ENCODE measurements at regions not wholly inside any gene's neighbourhood (a gene's known extent, or its start where the extent isn't known, plus 50 kb on each side); places are given as distances from the start of the nearest gene placed in this dataset.
A peak's percentile ranks its signal among the peaks of the same experiment; 100 is the strongest.

DNA sequence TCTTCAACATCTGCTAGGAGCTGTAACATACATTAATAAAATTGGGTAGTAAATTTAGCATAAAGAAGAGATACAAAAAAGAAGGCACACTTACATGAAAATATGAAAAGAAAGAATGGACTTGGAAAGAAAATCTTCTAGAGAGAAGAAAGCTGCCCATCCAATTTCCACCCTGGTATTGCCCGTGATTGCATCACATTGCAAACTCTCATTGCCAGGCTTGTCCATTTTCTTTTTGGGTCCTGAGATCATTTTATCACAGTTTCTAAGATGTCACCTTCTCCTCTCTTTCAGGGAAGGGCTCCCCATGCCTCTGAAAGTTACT, 321.5 kb downstream of the RND3 start:
- DNase-seq (ENCODE audit: low read depth, low spot score): no peak

DNA sequence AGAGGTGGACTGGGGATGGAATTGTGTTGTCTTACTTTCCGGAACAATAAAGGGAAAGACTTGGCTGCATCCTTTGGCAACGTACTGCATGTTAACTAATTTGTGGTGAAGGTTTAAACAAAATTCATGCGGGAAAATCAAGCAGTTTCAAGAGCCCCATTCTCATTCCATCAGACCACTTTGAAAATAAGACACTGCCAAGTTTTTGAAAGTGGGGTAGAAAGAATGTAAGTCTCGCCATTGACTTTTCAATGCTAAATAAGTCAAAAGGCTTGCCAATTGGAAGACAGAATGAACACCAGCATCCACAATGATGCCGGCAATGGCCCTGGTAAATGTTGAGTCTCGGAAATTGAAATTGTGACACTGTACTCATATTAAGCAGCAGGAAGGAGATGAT, 322.0 kb downstream of the RND3 start:
- DNase-seq (ENCODE audit: low read depth, low spot score): peak; percentile 93

DNA sequence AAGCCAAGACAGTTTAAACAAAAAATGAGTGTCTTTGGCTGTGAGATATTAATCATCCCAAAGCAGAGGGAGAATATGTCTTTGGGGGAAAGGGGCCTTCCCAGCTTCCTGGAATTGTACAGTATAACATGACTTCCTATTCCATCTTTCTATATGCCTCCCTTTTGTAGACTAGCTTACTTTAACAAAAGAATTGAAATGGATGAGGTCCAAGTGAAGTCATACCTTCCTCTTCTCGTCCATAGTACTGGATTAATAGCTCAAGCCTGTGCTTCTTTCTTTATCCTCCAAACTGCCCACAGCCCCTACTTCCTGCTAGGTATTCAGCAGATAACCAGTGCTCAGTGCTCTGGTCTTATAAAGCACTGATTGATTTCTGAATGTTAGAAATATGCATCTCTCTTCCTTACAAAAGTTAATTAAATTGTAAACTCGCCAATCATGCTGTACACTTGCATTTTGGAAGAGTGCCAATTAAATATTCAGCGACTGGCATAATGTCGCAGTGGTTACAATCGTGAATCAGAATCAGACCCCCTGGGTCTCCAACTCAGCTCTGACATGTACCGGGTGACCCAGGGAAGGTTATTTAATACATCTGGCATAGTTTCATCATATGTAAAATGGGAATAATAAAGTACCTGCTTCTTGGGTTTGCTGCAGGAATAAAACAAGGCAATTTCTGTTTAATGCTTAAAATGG, 325.1 kb downstream of the RND3 start:
- no peak for DNase-seq (ENCODE audit: low read depth, low spot score)

DNA sequence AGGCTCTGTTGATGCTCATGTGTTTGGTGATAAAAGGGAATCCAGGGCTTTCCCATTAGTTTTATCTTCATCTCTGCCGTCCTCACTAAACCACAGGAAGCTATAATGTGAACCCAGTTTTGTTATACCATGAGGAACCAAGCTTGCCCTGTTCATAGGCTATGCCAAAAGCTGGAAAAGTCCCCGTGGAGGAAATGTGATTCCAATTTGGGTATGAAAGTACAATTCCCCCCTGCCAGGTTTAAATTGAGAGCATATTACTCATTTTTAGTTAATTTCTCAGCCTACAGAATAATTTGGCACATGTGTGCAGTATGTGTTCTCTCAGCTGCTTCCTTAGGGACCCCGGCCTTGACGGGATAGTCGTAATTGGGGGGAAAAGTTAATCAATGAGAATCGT, 327.4 kb downstream of the RND3 start:
- no peak for DNase-seq (ENCODE audit: low read depth, low spot score)

DNA sequence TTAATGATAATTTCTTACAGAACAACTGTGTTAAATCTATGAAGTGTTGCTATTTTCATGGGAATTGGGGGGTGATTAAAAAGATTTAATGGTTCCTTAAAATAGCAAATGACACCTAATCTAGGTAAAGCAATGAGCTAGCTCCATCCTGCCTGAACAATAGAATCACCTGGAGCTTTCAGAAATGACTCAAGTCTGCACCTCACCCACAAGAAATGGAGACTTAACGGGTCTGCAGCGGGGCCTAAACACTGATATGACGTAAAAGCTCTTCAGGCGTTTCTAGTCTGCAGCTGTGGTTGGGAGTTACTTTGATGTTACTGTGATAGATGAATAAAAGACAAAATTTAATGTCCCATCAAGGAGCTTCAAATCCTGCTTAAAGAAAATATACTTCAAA, 328.2 kb downstream of the RND3 start:
- no peak for DNase-seq (ENCODE audit: low read depth, low spot score)

DNA sequence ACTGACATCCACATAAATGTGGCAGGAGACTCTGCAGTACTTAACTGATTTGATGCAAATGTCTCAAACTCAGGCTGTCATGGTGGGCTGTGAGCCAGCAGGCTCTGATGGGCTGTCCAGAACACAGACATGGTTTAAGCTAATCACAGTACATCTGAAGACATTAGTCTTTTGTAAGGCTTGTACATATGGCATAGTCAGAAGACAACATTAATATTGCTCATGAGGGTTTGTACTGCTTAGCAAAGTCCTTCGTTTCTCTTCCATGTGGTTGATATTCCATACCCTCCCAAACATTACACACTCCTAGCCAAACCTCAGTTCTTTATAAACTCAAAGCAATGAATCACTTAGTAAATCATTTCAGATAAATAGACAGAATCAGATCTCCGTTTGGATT, 330.6 kb downstream of the RND3 start:
- DNase-seq (ENCODE audit: low read depth, low spot score): no peak

DNA sequence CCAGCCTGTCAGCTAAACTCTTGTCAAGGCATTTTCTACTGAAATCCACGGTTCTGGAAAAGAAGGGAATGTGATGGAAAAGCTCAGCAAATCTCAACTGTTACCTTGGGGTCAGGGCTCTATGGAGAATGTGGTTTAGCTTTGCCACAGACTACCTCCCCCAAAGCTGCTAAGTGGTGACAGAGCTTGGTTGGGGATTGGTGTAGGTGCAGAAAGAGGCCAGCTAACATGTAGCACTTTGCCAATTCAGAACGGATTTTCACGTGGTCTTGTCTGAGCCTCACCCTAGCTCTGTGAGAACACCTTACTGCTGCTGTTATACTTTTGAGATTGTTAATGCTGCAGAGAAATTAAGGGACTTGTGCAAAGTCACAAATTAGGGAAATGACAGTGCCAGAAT, 331.1 kb downstream of the RND3 start:
- DNase-seq (ENCODE audit: low read depth, low spot score): peak; percentile 53

DNA sequence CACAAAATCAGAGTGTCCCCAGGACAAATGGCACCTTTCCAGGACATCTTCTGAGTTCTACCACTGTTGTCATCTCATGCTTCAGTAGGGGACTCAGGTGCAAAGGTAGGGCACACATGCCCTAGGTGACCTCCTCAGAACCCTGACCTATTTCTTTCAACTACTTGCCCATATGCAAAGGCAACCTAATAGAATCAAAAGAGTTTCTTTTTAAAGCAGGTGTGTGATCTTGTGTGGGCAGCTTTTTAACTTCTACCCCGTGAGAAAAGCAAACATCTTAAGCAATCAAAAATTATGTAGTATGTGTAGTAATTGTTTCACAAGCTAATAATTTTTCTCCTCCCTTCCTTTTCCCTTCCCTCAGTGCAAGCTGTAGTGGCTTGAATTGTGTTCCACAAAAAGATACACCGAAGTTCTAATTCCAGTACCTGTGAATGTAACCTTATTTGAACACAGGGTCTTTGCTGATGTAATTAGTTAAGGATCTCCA, 333.1 kb downstream of the RND3 start:
- DNase-seq (ENCODE audit: low read depth, low spot score): no peak

DNA sequence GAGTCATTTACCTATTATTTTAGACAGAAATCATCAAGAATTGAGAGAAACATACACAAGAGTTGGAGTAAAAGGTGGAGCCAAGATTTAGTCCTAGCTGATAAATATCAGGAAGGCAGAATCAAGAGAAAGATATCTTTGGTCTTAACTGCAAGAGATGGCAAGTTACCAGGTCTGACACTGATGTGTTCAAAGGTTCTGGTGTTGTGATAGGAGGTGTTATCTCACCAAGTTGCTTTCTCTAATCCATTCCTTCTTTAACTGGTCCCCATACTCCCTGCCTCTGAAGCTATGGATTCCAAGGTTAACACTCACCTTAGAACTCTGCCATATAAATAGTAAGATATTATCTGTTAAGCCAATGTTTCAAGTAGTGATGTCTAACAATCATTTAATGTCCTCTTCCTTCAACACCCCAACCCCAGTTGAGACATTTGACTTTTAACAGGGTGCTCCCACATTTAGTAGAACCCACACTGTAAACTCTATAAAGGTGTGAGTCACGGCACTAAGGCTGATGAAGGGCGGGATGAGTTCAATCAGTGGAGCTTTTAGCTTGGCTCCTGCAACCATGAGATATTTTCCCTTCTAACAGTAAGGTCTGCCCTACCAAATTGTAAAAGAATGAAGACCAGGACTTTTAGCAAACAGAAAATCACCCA, 333.7 kb downstream of the RND3 start:
- no peak for DNase-seq (ENCODE audit: low read depth, low spot score)

DNA sequence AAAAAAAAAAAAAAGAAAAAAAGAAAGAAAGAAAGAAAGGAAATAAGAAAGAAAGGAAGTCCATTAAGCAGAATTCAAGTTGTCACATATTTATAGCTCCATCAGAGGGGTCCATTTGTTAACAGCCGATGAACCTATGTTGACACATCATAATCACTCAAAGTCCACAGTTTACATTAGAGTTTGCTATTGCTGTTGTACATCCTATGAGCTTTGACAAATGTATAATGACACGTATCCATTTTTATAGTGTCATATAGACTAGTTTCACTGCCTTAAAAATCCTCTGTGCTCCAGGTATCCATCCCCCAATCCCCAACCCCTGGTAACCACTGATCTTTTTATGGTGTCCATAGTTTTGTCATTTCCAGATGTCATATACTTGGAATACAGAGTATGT, 335.2 kb downstream of the RND3 start:
- no peak for DNase-seq (ENCODE audit: low read depth, low spot score)

DNA sequence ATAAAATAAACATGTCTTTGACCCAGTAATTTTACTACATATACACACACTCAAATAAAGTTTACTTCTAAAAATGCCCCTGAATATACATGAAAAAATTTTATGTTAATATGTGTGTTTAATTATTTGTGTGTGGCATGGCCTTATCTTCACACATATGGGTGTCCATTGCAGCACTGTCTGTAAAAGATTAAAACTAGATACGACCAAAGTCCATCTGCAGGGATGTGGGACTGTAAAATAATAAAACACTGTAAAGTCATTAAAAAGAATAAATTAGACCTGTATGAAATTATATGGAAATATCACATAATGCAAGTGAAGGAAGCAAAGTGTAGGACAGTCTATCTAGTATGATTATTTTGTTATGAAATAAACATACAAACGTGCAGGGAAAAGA, 337.3 kb downstream of the RND3 start:
- DNase-seq (ENCODE audit: low read depth, low spot score): no peak

DNA sequence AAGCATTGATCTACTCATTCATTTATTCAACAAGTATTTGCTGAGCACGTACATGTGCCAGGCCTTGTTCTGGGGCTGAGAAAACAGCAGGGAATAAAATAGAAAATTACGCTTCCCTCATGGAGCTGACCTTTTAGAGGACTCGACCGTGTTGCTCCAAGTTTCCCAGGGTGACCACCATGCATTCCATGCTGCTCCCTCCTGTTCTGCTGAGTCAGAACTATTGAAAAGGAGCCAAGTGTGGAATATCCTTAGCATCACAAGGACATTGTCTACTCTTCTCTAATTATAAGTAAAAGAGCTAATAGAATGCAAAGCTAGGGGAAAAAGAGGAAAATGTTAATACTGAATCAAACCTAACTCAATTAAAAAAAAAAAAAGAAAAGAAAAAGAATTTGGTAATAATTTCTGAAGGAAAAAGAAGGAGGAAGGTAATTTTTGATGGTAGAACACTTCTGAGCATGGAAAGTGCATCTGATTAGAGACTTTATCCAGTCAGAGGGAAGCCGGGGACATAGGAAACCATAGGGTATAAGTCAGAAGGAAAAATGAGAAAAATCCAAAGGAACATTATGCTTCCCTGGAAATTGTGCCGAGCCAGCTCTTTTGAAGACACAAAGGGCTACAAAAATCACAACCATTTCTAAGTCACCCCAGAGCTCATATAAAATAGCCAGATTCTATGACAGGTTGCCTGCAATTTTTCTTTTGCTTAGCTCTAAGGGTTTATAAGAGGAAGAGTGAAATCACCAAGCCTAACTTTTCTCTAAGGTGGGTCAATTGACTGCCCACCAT, 339.4 kb downstream of the RND3 start:
- DNase-seq (ENCODE audit: low read depth, low spot score): peak; percentile 49

DNA sequence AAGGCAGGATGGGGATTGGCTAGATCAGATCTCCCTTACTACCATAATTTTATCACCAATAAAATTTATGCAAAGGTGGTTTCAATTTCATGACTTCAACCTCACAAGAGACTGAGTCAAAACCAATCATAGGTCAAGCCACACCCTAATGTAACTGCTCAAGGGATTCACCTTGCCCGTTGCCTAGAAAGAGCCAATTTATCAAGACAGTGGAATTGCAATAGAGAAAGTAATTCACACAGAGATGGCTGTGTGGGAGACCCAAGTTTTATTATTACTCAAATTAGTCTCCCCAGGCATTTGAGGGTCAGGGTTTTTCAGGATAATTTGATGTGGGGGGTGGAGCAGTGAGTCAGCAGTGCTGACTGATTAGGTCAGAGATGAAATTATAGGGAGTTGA, 340.6 kb downstream of the RND3 start:
- no peak for DNase-seq (ENCODE audit: low read depth, low spot score)

DNA sequence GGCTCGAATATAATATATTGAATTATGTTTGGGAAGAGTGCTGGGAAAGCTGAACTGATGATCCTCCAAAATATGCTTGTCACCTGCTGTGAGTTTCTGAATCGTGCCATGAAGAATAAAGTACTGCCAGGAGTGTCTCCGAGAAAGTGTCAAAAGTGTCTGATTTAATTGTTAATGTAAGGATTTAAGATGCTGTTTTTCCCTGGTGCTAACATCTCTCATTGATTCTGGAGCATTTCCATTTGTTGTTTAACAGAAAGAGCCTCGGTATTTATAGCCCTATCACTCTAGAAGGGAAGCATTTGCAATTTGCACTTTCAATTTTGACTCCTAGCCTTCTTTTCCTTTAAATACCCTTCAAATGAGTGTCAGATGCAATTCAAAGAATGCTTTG, 342.2 kb downstream of the RND3 start:
- no peak for DNase-seq (ENCODE audit: low read depth, low spot score)

DNA sequence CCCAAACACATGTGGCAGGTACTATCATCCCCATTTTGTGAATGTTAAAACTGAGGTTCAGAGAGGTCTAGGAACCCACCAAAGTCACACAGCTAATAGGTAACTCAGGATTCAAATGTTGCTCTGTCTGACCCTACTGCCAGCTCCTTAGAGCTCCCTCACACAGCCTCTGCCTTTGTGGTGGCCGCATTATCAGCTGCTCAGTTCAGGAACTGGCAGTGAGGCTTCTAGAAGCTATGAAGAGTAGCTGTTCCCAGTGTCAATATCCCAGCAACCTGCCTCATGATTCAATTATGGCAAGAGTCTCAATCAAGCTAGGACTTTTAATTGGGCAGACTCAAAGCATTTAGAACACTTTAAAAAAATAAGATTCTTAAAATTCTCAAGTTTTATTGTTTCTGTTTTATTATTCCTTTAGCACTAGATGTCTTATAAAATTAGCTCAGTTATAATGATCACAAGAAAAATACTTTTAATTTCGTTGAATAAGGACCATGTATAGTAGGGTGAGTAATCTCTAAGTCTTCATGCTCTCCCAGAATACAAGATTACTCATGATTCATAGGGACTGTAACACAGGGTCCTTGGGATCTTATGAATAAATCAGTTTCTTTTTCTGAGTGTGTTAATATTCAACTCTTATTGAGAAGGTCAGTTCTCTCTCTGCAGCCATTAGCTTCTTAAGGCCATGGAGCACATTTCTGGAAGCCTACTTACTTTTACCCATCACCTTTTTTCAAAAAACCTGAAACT, 342.7 kb downstream of the RND3 start:
- DNase-seq (ENCODE audit: low read depth, low spot score): no peak

DNA sequence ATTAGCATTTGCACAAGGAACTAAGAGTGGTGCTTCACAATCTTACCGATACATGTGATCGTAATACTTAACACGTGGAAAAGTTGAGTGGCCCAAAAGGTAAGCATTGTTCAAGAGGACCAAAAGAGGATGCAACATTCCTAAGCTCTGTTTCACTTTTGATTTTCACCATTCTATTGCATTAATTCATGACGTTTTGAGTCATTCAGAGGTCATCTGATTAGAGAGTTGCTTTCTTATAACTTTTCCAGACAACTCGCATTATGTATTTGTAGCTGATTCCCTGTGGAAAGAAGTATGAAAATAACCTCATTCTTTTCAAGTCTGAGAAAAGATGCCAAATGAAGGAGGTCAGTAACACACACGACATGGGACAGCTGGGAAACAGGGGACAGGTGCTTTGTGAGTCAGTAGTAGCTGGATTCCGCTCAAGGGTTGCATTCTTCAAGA, 344.4 kb downstream of the RND3 start:
- peak; percentile 53 for DNase-seq (ENCODE audit: low read depth, low spot score)

DNA sequence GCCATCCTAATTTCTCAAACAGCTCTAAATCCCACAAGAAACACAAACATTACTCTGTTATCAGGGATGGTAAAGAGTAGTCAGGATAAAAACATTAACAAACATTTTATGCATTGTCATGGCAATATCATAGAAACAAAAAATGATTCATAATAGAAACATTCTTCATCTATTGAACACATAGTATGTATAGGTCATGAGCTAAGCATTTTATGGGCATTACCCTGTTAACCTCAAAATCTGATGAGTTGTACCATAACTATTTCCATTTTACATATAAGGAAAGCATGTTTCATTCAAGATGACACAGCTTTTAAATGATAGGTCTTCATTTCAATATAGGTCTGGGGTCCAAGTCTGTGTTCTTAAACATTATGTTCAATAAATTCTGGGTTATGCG, 344.9 kb downstream of the RND3 start:
- no peak for DNase-seq (ENCODE audit: low read depth, low spot score)

DNA sequence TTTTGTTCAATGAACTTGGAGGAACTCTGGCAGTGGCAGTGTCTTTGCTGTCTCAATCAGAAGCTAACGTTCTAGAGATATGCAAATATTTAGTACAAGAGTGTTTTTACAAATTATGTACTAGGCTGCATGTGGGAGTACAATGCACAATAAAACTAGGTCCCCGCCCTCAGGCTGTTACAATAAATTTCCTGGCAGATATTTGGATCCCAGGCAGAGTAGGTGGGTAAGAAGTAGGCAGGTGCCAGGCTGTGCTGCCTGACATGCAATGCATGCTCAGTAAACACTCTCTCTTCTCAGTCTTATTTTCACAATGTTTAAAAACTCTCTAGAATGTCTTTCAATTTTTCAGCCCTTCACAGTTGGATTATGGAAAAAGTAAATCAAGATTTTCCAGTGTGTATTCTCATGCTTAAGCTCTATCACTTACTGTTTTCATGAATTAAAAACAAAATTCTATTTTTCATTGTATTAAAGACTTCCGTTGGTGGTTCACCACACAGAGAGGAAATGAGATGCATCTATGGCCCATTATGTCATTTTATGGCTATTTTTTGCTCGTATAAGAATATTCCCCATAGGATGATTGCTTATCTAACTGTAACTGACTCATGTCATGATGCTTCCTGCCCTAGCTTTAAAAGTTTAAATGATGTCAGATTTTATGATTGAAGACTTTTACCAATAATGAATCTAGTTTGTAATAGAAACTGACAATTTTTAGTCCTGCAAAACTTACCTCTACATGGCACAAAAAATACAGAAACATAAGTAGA, 346.1 kb downstream of the RND3 start:
- DNase-seq (ENCODE audit: low read depth, low spot score): no peak

DNA sequence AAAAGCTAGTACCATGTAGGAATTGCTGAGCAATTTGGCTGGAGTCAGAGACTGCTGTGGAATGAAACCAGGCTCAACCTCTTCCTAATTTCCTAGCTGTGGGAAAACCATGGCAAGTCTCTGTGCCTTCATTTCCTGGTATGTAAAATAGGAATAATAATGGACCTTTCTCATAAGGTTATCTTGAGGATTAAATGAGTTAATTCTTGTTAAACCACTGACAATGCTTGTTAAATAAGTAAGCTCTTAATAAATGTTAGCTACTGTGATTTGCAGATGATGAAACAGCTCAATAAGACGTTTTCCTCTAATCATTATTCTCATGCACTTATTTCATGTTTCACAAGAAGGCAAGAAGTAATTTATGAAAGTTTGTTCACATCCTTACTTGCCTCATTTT, 346.7 kb downstream of the RND3 start:
- DNase-seq (ENCODE audit: low read depth, low spot score): no peak

DNA sequence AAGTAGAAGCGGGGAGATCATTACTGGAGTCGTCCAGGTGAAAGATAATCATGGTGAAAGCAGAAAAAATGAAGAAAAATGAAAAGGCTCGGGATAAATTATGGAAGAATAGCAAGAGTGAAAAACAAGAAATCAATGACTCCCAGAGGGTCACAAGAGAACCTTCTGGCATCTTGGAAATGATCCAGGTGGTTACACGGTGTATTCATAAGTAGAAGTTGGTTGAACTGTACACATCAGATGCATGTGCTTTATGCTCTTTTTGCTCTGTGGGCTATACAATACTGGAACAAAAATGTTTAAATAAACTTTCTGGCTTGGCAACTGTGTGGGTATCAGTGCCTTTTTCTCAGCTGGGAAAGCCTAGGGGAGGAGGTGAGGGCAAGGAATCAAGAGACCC, 348.9 kb downstream of the RND3 start:
- DNase-seq (ENCODE audit: low read depth, low spot score): no peak

DNA sequence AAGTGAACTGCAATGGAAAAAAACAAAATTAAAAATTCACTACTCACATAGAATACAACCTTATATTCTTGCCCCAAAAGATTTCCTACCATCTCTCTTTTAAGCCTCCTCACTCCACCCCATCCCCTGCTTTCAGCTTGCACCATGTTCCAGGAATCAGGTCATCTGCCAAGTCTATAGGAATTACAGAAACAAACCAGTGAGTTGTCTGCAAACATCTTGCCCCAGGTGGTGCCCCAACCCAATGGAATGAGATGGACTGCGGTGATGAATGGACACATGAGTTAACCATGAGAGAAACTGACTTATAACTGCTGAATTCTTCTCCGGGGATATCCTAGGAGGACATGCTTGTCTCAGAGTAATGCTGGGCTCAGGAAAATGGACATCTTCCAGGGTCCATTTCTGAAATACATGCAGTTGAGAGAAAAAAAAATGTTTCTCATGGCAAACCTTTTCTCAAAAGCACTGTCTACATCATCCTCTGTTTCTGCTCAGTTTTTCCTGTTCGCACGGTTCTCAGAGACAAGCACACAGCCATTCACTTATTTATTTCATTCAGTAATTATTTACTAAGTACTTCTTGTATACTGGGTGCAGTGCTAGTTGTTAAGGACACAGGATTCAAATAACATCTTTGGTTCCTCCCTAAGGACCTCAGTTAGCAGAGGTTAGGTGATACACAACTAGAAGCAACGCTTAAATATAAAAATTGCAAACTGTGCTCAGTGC, 350.0 kb downstream of the RND3 start:
- no peak for DNase-seq (ENCODE audit: low read depth, low spot score)

Measured in astrocyte of the hippocampus (primary cell).